B cell (primary cell): ENCODE measurements at regions not wholly inside any gene's neighbourhood (a gene's known extent, or its start where the extent isn't known, plus 50 kb on each side); places are given as distances from the start of the nearest gene placed in this dataset.

ENCODE experiments used
- ATAC-seq: fragments of 200-7000 bp; cut with Tn5 transposase; one replicate; pipeline ENCODE4 v1.10.0; 2021; ENCODE audit warnings: low read depth, mild to moderate bottlenecking, moderate number of reproducible peaks, moderate library complexity
- CTCF ChIA-PET: fragments of 350-600 bp; sonication (Branson Sonifier 250); formaldehyde crosslinking; loops from one replicate; lab custom pipeline; 2021; ENCODE audit warnings: antibody characterized with exemption, inconsistent platforms; lab: Charles Lee
- POLR2A ChIA-PET: fragments of 350-600 bp; sonication (Branson Sonifier 250); formaldehyde crosslinking; loops from one replicate; lab custom pipeline; 2021; ENCODE audit warnings: antibody characterized with exemption; lab: Charles Lee
- DNase-seq: peaks from one replicate; pipeline ENCODE4 v3.0.0; 2013
- H2AFZ ChIP-seq: 2 replicates; pipeline ENCODE4 v1.6.1; 2012; ENCODE audit warnings: mild to moderate bottlenecking, low read depth, low read length; ENCODE audit not compliant: insufficient read depth, poor library complexity, severe bottlenecking
- H3K27ac ChIP-seq, 2 donors: 1 replicate in 1 of 2; 2 replicates in 1 of 2; pipeline ENCODE4 v1.5.1; 2012 to 2013; ENCODE audit warnings: low read length in 2 of 2, mild to moderate bottlenecking in 2 of 2, moderate library complexity in 1 of 2
- H3K27me3 ChIP-seq, 4 experiments: fragments of 200-600 bp in 1 of 4; sonication (generic) in 1 of 4; replicated peaks in 1 of 4; 1 replicate in 2 of 4; 2 replicates in 2 of 4; pipeline versions ENCODE4 v1.6.1 to v1.7.0; 2013 to 2016; ENCODE audit warnings: low read length in 3 of 4, mild to moderate bottlenecking in 2 of 4, mixed read lengths in 1 of 4, moderate library complexity in 1 of 4; ENCODE audit not compliant: insufficient read depth in 4 of 4, control insufficient read depth in 3 of 4; ENCODE audit errors: control extremely low read depth in 1 of 4
- H3K36me3 ChIP-seq, 2 experiments: replicated peaks in 1 of 2; 1 replicate in 1 of 2; 2 replicates in 1 of 2; pipeline versions ENCODE4 v1.6.1 to v1.7.1; 2013; ENCODE audit warnings: low read length in 1 of 2; ENCODE audit not compliant: insufficient read depth in 2 of 2, control insufficient read depth in 1 of 2; ENCODE audit errors: control extremely low read depth in 1 of 2, extremely low read depth in 1 of 2
- H3K4me1 ChIP-seq, 2 donors: fragments of 200-600 bp in 1 of 2; sonication (generic) in 1 of 2; 1 replicate in 1 of 2; 2 replicates in 1 of 2; pipeline versions ENCODE4 v1.5.1 to v1.6.1; 2013 to 2017; ENCODE audit warnings: low read length in 2 of 2; ENCODE audit not compliant: control insufficient read depth in 2 of 2, insufficient read depth in 2 of 2
- H3K4me2 ChIP-seq: replicated peaks from 2 replicates; pipeline ENCODE3; 2012; ENCODE audit warnings: mild to moderate bottlenecking, low read depth, low read length; ENCODE audit not compliant: poor library complexity, severe bottlenecking
- H3K4me3 ChIP-seq, 5 experiments: fragments of 200-600 bp in 1 of 5; sonication (generic) in 1 of 5; 1 replicate in 3 of 5; 2 replicates in 2 of 5; pipeline versions ENCODE4 v1.5.1 to v1.7.0; 2011 to 2016; ENCODE audit warnings: low read length in 4 of 5, mild to moderate bottlenecking in 4 of 5, low read depth in 2 of 5, control low read depth in 1 of 5, moderate library complexity in 1 of 5; ENCODE audit not compliant: insufficient read depth in 1 of 5; ENCODE audit errors: control extremely low read depth in 1 of 5, extremely low read depth in 1 of 5
- H3K79me2 ChIP-seq: fragments of 200-600 bp; sonication (generic); one replicate; pipeline ENCODE4 v1.6.0; 2016; ENCODE audit warnings: low read length; ENCODE audit not compliant: control insufficient read depth, insufficient read depth
- H3K9ac ChIP-seq: fragments of 200-600 bp; sonication (generic); 2 replicates; pipeline ENCODE4 v1.6.1; 2017; ENCODE audit warnings: mild to moderate bottlenecking, low read length, moderate library complexity
- H3K9me3 ChIP-seq, 3 donors: one replicate each; pipeline versions ENCODE4 v1.6.1 to v1.7.1; 2013; ENCODE audit warnings: low read length in 2 of 3; ENCODE audit not compliant: control insufficient read depth in 2 of 3, insufficient read depth in 1 of 3; ENCODE audit errors: control extremely low read depth in 1 of 3
- H4K20me1 ChIP-seq: 2 replicates; pipeline ENCODE4 v1.6.0; 2012; ENCODE audit warnings: mild to moderate bottlenecking, low read length; ENCODE audit not compliant: insufficient read depth, control insufficient read depth, poor library complexity, severe bottlenecking
- H3K27ac Mint-ChIP-seq: one replicate; pipeline ENCODE4 v1.8.0; 2021; ENCODE audit warnings: mixed read lengths
- H3K27me3 Mint-ChIP-seq: one replicate; pipeline ENCODE4 v1.8.0; 2021; ENCODE audit warnings: mixed read lengths
- H3K4me1 Mint-ChIP-seq: one replicate; pipeline ENCODE4 v1.8.0; 2021; ENCODE audit warnings: mixed read lengths
- H3K4me3 Mint-ChIP-seq: one replicate; pipeline ENCODE4 v1.8.0; 2021; ENCODE audit warnings: mixed read lengths
- H3K9me3 Mint-ChIP-seq: one replicate; pipeline ENCODE4 v1.8.0; 2022; ENCODE audit warnings: mixed read lengths; ENCODE audit not compliant: insufficient read depth
- CTCF ChIP-seq: fragments of 200-600 bp; IDR thresholded peaks from one replicate; pipeline ENCODE4 v1.8.0; 2022; ENCODE audit warnings: antibody characterized with exemption, mild to moderate bottlenecking
- EZH2 ChIP-seq: IDR thresholded peaks from 2 replicates; pipeline ENCODE4 v1.6.1; 2012; ENCODE audit warnings: borderline replicate concordance, low read depth, mild to moderate bottlenecking, moderate library complexity, low read length; ENCODE audit not compliant: insufficient read depth, poor library complexity, severe bottlenecking
- WGBS: methylation state at CpG from one replicate; pipeline ENCODE4 v1.1.5; 2013; ENCODE audit warnings: missing lambda C conversion rate; ENCODE audit not compliant: insufficient coverage; 5-methylcytosine and 5-hydroxymethylcytosine counted together
- intact Hi-C: fragments of 100-400 bp; cut with micrococcal nuclease; formaldehyde crosslinking; loops from one replicate; pipeline ENCODE4 v1.10.0; 2022

- no peak overlapping the region for H3K27ac ChIP-seq
- H3K9me3 Mint-ChIP-seq, result no peaks in the 10 kb centered on the region
- DNase-seq (no peak), ATAC-seq (no peak)
- intact Hi-C loops, result no loop called here
- H3K4me1 ChIP-seq, result no peaks in the 10 kb centered on the region
- ChIA-PET CTCF (no interaction called here), POLR2A (no interaction called here)
- no peak for TF ChIP-seq CTCF
- TF ChIP-seq EZH2, result no peak
- H3K9me3 ChIP-seq, result peaks cover 0 to 3% (median 0%) of the 10 kb centered on the region in 3 donors
- no peak overlapping the region for H3K27ac Mint-ChIP-seq
- no peak overlapping the region for H3K4me3 ChIP-seq
- no peaks in the 10 kb centered on the region for H3K36me3 ChIP-seq
- H3K4me1 Mint-ChIP-seq, result no peaks in the 10 kb centered on the region
- no peaks in the 10 kb centered on the region for H3K79me2 ChIP-seq
- H3K4me2 ChIP-seq, result no peak overlapping the region
- peaks cover 6% of the 10 kb centered on the region for H3K27me3 Mint-ChIP-seq
- WGBS, result 100% methylated on average over 1 of the region's 6 CpGs
- no peak overlapping the region for H3K9ac ChIP-seq
- no peaks in the 10 kb centered on the region for H4K20me1 ChIP-seq
- H2AFZ ChIP-seq, result no peak overlapping the region
- peaks cover 0 to 2% (median 0%) of the 10 kb centered on the region in 4 experiments for H3K27me3 ChIP-seq
- H3K4me3 Mint-ChIP-seq, result no peak overlapping the region
These were observed 568.0 kb downstream of the PTPRU start for GRCh38 chr1:29804181-29804899.

GRCh38 chr1:29803486-29803885 lies 567.2 kb downstream of the PTPRU start:
- WGBS, result 96% methylated on average over 3 of the region's 4 CpGs
- DNase-seq (no peak), ATAC-seq (no peak)
- no peak overlapping the region for H3K4me2 ChIP-seq
- intact Hi-C loops, result no loop called here
- no peaks in the 10 kb centered on the region for H3K9me3 Mint-ChIP-seq
- POLR2A ChIA-PET, result no interaction called here
- no peaks in the 10 kb centered on the region for H3K36me3 ChIP-seq
- CTCF ChIA-PET, result no interaction called here
- peaks cover 6% of the 10 kb centered on the region for H3K27me3 Mint-ChIP-seq
- no peaks in the 10 kb centered on the region for H3K4me1 Mint-ChIP-seq
- H2AFZ ChIP-seq, result no peak overlapping the region
- peaks cover 0 to 2% (median 0%) of the 10 kb centered on the region in 4 experiments for H3K27me3 ChIP-seq
- H3K27ac ChIP-seq, result no peak overlapping the region
- TF ChIP-seq CTCF, result no peak
- TF ChIP-seq EZH2, result no peak
- H3K9me3 ChIP-seq, result peaks cover 0 to 3% (median 0%) of the 10 kb centered on the region in 3 donors
- no peaks in the 10 kb centered on the region for H4K20me1 ChIP-seq
- no peak overlapping the region for H3K27ac Mint-ChIP-seq
- H3K9ac ChIP-seq, result no peak overlapping the region
- H3K4me3 Mint-ChIP-seq, result no peak overlapping the region
- H3K4me1 ChIP-seq, result no peaks in the 10 kb centered on the region
- no peak overlapping the region for H3K4me3 ChIP-seq
- H3K79me2 ChIP-seq, result no peaks in the 10 kb centered on the region
